Stimulated activated CD8-positive, alpha-beta memory T cell treated with anti-CD3 and anti-CD28 coated beads, Interleukin-7, amount 100 ng/mL, for 24 hours (primary cell): ENCODE measurements at regions not wholly inside any gene's neighbourhood (a gene's known extent, or its start where the extent isn't known, plus 50 kb on each side); places are given as distances from the start of the nearest gene placed in this dataset.
"Not testable (repeated sequence)": the region's sequence is repeated elsewhere in the genome, so short reads cannot be mapped to it uniquely, and the experiment has no call there.

ENCODE experiments used
- DNase-seq: peaks from one replicate; pipeline ENCODE4 v3.0.0-alpha.2; 2020; ENCODE audit warnings: low read depth

DNA sequence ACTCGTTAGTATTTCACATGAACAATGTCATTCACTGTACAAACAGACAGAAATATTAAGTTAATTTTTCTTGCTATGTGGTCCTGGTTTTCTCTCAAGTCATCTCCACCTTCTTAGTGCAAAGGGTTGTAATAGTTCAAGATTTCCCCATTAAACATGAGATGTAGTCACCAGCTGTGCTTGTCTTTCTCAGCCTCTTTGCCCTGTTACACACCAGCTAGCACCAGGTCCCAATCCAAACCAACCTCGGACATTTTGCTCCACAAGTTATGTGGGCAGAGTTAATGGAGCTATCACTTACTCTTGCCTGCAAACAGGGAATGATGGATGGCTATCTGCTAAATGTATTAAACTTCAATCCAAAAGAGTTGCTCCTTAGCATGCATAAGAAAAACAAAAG, 328.1 kb downstream of the TLE1 start:
- no peak for DNase-seq

DNA sequence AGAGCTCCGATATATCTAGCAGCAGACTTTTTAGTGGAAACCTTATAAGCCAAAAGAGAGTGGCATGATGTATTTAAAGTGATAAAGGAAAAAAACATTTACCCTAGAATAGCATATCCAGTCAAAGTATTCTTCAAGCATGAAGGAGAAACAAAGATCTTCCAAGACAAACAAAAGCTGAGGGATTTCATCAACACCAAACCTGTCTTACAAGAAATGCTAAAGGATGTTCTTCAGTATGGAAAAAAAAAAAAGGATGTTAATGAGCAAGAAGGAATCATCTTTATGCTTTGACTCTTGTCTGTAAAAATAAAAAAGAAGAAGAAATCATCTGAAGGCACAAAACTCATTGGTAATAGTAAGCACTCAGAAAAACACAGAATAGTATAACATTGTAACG, 338.2 kb downstream of the TLE1 start:
- DNase-seq: no peak

GRCh38 chr9:81344366-81344765, 345.0 kb downstream of the TLE1 start:
- DNase-seq: no peak

- no peak for DNase-seq
Measured at GRCh38 chr9:81335879-81336421, 353.4 kb downstream of the TLE1 start.

GRCh38 chr9:81321551-81321950, 367.8 kb downstream of the TLE1 start:
- no peak for DNase-seq

GRCh38 chr9:81320909-81321482, 368.4 kb downstream of the TLE1 start:
- DNase-seq: no peak

DNA sequence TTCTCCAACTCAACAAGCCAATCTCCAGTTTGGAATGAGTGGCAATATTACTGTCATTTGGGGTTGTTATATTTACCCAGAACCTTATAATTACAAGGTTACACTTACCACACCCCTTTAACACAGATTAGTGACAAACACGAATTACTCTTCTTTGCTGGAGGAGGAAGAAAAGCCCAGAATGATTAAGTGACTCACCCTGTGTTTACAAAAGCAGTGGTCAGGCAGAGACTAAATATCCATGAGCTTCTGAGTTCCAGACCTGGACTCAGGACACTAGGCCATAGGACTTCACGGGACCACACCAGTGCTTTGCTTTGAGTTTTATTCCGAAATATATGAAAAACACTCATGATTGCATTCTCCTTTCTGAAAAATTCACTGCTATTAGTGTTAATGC, 370.8 kb downstream of the TLE1 start:
- DNase-seq: no peak

- DNase-seq: no peak
Measured at GRCh38 chr9:81317939-81318338, 371.4 kb downstream of the TLE1 start.

- no peak for DNase-seq
Measured at GRCh38 chr9:81317223-81317622, 372.1 kb downstream of the TLE1 start.

GRCh38 chr9:81314490-81314889, 374.9 kb downstream of the TLE1 start:
- DNase-seq: no peak

- no peak for DNase-seq
Measured at GRCh38 chr9:81313877-81314276, 375.5 kb downstream of the TLE1 start.

GRCh38 chr9:81312346-81312745, 377.0 kb downstream of the TLE1 start:
- DNase-seq: no peak

GRCh38 chr9:81308404-81308803, 380.9 kb downstream of the TLE1 start:
- DNase-seq: no peak

- not testable (repeated sequence) for DNase-seq
Measured at GRCh38 chr9:81307791-81308190, 381.6 kb downstream of the TLE1 start.

GRCh38 chr9:81305561-81306182, 383.7 kb downstream of the TLE1 start:
- no peak for DNase-seq

GRCh38 chr9:81303658-81304057, 385.7 kb downstream of the TLE1 start:
- DNase-seq: no peak

DNA sequence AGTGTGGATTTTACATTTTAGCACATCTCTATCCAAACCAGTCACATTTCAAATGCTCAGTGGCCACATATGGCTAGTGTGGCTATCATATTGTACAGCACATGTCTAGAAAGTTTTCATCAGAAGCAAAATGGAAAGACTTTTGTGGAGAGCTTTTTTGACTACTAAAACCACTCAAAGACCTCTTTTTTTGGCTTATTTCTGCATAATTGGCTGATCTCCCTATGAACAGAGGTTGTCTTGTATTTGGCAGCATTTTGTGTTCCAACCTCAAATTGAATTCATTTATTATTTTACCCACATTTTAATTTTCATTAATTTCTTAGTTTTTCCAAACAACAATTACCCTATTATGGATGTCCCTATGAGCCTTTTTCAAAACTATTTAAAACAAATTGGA, 395.7 kb downstream of the TLE1 start:
- no peak for DNase-seq

GRCh38 chr9:81292056-81292805, 397.1 kb downstream of the TLE1 start:
- DNase-seq: no peak

GRCh38 chr9:81289622-81290021, 399.7 kb downstream of the TLE1 start:
- no peak for DNase-seq

GRCh38 chr9:81268048-81268447, 421.3 kb downstream of the TLE1 start:
- no peak for DNase-seq

GRCh38 chr9:81266674-81267073, 422.7 kb downstream of the TLE1 start:
- no peak for DNase-seq

DNA sequence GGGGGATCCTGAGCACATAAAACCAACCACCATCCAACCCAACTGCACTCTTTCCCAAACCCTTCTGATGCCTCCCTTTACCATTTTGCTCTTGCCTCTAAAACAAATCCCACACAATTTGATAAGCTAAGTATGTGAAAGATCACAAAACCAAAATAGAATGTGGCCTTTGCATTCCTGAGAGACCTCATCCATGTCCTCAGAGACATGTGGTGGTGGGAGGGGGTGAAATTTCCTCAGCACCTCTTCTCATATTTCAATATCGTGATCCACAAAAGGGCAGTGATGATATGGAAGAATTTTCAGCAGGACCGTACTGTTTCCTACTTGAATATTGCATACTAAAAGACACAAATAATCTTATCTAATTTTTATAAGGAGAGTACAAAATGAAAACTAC, 423.3 kb downstream of the TLE1 start:
- no peak for DNase-seq

GRCh38 chr9:81264516-81264915, 424.8 kb downstream of the TLE1 start:
- no peak for DNase-seq
